Fibroblast of skin of scalp (primary cell): ENCODE measurements at regions not wholly inside any gene's neighbourhood (a gene's known extent, or its start where the extent isn't known, plus 50 kb on each side); places are given as distances from the start of the nearest gene placed in this dataset.
"Not testable (repeated sequence)": the region's sequence is repeated elsewhere in the genome, so short reads cannot be mapped to it uniquely, and the experiment has no call there.

ENCODE experiments used
- DNase-seq: peaks from one replicate; pipeline ENCODE4 v3.0.0-alpha.2; 2013

- no peak for DNase-seq
These were observed 78.9 kb upstream of the PPP2R3B start for GRCh38 chrX:465418-466215.

- DNase-seq = not testable (repeated sequence)
These were observed 80.1 kb upstream of the PPP2R3B start for GRCh38 chrX:466836-467235.

- not testable (repeated sequence) for DNase-seq
These were observed 81.0 kb upstream of the PPP2R3B start for GRCh38 chrX:467686-468085.

DNA sequence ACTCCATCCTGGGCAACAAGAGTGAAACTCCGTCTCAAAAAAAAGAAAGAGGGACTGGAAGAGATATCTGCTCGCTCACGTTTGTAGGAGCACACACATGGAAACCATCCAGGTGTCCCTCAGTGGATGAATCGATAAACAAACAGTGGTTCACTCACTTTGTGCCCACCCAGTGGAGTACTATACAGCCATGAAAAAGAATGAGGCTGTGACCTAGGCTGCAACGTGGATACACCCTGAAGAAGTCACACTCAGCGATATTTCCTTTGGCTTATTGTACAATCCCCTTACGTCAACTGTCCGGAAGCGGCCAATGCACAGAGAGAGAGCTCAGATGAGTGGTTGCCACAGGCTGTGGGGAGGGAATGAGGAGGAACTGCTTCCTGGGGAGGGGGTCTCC lies 82.3 kb upstream of the PPP2R3B start:
- DNase-seq = no peak

- DNase-seq = no peak
These were observed 84.0 kb upstream of the PPP2R3B start for GRCh38 chrX:470686-471085.

DNA sequence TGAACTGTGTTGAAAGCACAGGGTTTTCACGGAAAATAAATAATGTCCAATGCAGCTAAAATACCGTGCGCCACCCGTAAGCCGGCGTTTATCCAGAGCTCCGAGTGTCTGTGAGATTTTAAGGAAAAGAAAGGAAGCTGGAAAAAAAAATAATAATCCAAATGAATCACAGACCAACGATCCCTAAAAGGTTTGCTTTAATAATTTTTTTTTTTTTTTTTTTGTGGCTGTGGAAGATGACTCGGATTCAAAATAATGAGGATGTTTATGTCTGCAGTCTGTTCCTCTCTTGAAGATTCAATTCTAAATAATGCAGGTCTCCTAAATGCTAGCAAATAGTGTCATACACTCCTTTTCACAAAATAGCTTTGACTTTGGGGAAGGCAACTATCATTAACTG lies 84.6 kb upstream of the PPP2R3B start:
- no peak for DNase-seq

DNA sequence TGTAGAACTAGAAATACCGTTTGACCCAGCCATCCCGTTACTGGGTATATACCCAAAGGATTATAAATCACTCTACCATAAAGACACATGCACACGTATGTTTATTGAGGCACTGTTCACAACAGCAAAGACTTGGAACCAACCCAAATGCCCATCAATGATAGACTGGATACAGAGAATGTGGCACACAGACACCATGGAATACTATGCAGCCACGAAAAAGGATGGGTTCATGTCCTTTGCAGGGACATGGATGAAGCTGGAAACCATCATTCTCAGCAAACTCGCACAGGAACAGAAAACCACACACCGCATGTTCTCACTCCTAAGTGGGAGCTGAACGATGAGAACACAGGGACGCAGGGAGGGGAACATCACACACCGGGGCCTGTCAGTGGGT lies 85.6 kb upstream of the PPP2R3B start:
- DNase-seq = not testable (repeated sequence)

GRCh38 chrX:475926-476723 lies 89.4 kb upstream of the PPP2R3B start:
- DNase-seq = no peak

DNA sequence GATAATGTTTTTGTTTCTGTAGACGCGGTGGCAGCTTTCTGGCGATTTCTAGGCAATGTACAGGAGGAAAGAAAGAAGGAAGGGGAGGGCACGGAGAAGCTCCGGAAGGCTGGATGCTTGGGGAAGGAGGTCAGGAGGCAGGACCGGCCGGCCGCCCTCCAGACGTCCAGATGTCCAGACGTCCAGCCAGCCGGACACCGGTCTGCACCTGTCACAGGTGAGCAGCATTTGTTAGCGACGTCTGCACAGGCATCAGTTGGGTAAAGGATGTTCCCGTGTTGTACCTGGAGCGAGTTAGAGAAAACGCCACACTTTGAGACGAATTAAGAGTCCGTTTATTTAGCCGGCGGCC lies 90.0 kb upstream of the PPP2R3B start:
- DNase-seq = no peak

GRCh38 chrX:477441-478012 lies 90.8 kb upstream of the PPP2R3B start:
- no peak for DNase-seq

- DNase-seq = no peak
These were observed 92.7 kb upstream of the PPP2R3B start for GRCh38 chrX:479273-479981.

DNA sequence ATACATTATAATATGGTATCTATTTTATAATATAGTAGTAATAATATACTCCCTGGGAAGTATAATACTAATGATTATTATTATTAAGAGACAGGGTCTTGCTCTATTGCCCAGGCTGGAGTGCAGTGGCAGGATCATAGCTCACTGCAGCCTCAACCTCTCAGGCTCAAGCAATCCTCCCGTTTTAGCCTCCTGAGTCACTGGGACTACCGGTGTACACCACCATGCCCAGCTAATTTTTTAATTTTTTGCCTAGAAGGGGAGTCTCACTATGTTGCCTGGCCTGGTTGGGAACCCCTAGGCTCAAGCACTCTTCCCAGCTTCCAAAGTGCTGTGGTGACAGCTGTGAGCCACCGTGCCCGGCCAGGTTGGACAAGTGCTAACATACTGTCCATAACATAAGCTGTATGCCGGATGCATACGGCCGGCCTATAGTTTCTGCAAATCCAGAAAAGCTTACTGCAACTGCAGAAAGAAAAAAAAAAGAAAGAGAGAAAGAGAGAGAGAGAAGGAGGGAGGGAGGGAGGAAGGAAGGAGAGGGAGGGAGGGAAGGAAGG lies 94.2 kb upstream of the PPP2R3B start:
- DNase-seq = no peak

- no peak for DNase-seq
These were observed 95.5 kb upstream of the PPP2R3B start for GRCh38 chrX:482192-482701.

GRCh38 chrX:482702-483203 lies 96.0 kb upstream of the PPP2R3B start:
- no peak for DNase-seq

DNA sequence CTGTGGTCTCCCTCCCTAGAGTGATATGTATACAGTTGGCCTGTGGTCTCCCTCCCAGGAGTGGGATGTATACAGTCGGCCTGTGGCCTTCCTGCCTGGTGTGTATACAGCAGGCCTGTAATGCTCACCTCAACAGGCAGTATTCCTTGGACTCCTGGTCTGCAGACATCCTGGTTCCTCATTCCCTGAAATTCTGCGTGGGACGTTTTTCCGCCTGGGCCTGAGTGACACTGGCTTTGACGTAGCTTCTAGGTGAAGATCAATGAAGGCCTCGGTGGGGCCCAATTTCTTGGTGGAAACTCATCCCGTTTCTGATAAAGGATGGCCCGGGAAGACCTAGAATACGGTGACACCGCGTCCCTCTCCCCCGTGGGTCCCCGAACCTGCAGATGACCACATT lies 98.7 kb upstream of the PPP2R3B start:
- no peak for DNase-seq

DNA sequence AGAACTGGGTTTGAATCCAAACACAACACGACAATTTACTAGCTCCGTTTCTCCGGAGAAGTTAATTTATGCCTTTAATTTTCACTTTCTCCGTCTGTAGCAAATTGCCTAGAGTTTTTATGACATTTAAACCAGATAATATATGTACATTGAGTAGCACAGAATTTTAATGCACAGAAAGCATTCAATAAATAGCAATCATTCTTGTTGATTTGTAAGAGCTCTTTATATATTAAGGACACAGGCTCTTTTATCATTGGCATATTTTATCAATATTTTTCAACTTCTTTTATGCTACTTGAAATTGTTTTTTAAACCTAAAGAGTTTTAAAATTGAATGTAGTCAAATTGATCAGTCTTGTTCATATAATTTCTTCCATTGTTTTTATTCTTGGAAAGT lies 99.6 kb upstream of the PPP2R3B start:
- no peak for DNase-seq

GRCh38 chrX:487836-488235 lies 101.1 kb upstream of the PPP2R3B start:
- no peak for DNase-seq

DNA sequence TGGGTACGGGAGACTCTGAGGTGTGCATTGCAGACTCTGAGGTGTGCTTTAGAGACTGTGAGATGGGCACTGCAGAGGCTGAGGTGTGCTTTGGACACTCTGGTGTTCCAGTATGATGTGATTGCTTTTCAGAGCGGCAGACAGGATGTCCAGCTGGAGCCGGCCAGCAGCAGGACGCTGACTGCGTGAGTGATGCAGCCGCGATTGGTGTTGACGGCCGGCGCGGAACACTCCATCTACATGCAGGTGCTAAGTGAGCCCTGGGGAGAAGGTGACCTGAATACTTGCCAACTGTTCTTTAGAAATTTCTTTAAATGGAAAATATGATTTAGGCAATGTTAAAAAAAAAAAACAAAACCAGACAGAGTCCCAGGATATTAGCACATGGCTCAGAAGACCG lies 103.1 kb upstream of the PPP2R3B start:
- DNase-seq = no peak

DNA sequence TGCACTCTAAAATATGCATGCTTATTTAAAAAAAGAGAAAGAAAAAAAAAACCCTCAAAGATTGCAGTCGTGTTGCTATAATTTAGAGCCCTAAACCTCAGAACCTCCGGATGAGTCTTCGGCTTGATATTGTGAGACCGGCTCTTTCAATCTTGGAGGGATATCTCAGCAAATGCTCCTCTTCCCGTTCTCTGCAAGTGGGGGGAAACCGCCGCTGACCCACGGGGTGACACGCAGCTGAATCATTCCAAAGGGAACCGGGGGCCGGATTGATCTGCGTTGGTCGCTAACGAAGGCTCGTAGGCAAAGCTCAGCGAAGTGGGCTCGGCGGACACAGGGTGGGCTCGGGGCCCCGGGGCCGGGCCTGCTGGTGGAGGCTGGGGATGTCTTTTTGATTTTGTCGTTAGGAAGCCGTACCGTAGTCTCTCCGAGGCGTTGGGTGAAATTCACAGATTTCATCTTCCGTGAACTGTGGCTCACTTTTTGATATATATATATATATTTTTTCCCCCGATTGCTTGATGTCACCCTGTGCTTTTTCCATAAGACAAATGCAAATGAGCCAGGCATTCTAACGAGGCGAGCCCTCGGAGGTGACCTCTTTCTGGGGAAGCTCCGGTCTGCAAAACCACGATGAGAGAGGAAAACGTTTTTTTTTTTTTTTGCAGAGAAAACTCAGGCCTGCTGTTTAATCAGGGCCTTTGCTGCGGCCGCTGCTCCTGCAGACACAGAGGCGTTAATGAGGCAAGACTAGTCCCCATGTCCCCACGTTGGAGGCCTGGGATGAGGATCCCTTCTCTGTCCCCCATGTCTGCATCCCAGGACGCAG lies 110.7 kb upstream of the PPP2R3B start:
- no peak for DNase-seq

- DNase-seq = not testable (repeated sequence)
These were observed 112.2 kb upstream of the PPP2R3B start for GRCh38 chrX:498901-499300.

GRCh38 chrX:499870-500364 lies 113.2 kb upstream of the PPP2R3B start:
- no peak for DNase-seq
